Gastrocnemius medialis (tissue), 4 donors: ENCODE measurements at regions not wholly inside any gene's neighbourhood (a gene's known extent, or its start where the extent isn't known, plus 50 kb on each side); places are given as distances from the start of the nearest gene placed in this dataset.

ENCODE experiments used
- ATAC-seq, 2 donors: fragments of 150-250 bp; one replicate each; pipeline ENCODE4 v1.9.1; 2016
- DNase-seq, 2 donors: peaks; one replicate each; pipeline ENCODE4 v3.0.0-alpha.2; 2019
- H3K27ac ChIP-seq, 4 donors: fragments of 200-600 bp; sonication (generic); 1 replicate in 1 of 4; 2 replicates in 3 of 4; pipeline ENCODE4 v1.5.1; 2016 to 2018; ENCODE audit warnings: mild to moderate bottlenecking in 2 of 4, moderate library complexity in 1 of 4
- H3K27me3 ChIP-seq, 3 donors: fragments of 200-600 bp; sonication (generic) in 2 of 3; 1 replicate in 1 of 3; 2 replicates in 2 of 3; pipeline versions ENCODE4 v1.5.1 to v1.6.0; 2016 to 2019; ENCODE audit warnings: mild to moderate bottlenecking in 1 of 3, moderate library complexity in 1 of 3
- H3K36me3 ChIP-seq, 2 donors: fragments of 200-600 bp; sonication (generic) in 1 of 2; one replicate each; pipeline ENCODE4 v1.5.1; 2017 to 2018
- H3K4me1 ChIP-seq, 2 donors: fragments of 200-600 bp; sonication (generic) in 1 of 2; one replicate each; pipeline ENCODE4 v1.5.1; 2016 to 2017; ENCODE audit warnings: mild to moderate bottlenecking in 2 of 2
- H3K4me3 ChIP-seq, 4 donors: fragments of 200-600 bp; sonication (generic) in 3 of 4; 1 replicate in 1 of 4; 2 replicates in 3 of 4; pipeline ENCODE4 v1.5.1; 2016 to 2019; ENCODE audit warnings: mild to moderate bottlenecking in 2 of 4
- H3K9me3 ChIP-seq, 3 donors: fragments of 200-600 bp; sonication (generic) in 2 of 3; 1 replicate in 1 of 3; 2 replicates in 2 of 3; pipeline ENCODE4 v1.5.1; 2016 to 2019
- POLR2A ChIP-seq, 2 donors: fragments of 450-650 bp; IDR thresholded peaks; one replicate each; pipeline ENCODE4 v1.6.1; 2017; ENCODE audit warnings: antibody characterized with exemption in 2 of 2, mild to moderate bottlenecking in 2 of 2, moderate library complexity in 2 of 2
- in situ Hi-C, 4 donors: fragments of 200-750 bp; cut with MboI; loops; one replicate each; pipeline versions ENCODE4 v1.15.0 to v1.8.0; 2017; ENCODE audit warnings: low sequenced_read_pairs in 4 of 4
- intact Hi-C: fragments of 100-400 bp; cut with DNase I; formaldehyde crosslinking; loops from one replicate; pipeline ENCODE4 v1.15.1; 2023; ENCODE audit warnings: low total_unique reads
- TF ChIP-seq, protein P1 (sequence below), 5 experiments: fragments of 450-650 bp in 3 of 5; fragments of 200-600 bp in 2 of 5; sonication (generic) in 2 of 5; IDR thresholded peaks in 4 of 5; conservative IDR thresholded peaks in 1 of 5; 1 replicate in 4 of 5; 2 replicates in 1 of 5; pipeline ENCODE4 v1.5.1; 2016 to 2019; ENCODE audit warnings: antibody characterized with exemption in 5 of 5, mild to moderate bottlenecking in 3 of 5, moderate library complexity in 3 of 5

DNA sequence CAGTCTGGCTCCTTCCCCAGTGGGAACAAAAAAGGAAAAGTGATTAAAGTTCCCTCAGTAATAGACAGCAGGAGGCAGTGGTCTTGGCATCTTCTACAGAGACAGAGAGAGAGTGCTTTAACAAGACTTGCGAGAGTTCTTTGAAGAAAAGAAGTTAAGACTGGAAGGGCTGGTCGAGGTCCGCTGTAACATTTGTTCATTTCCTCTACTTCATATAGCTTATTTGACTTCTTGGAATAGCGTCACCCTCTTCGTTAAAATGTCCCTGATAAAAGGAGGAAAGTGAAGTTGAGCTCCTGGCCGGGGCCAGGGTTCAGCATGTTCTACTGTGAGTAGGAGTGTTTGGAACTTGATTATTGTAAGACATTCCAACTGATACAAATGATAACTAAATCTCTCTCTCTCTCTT, 179.8 kb downstream of the SLIT2 start:
- in situ Hi-C loops (no loop called here), intact Hi-C loops (no loop called here)
- no peaks in the 10 kb centered on the region for H3K4me1 ChIP-seq
- H3K27me3 ChIP-seq: no peaks in the 10 kb centered on the region
- DNase-seq: no peak
- no peak for ATAC-seq
- H3K4me3 ChIP-seq: no peak overlapping the region
- H3K27ac ChIP-seq: no peak overlapping the region
- no peaks in the 10 kb centered on the region for H3K36me3 ChIP-seq
- TF ChIP-seq, protein P1, sequence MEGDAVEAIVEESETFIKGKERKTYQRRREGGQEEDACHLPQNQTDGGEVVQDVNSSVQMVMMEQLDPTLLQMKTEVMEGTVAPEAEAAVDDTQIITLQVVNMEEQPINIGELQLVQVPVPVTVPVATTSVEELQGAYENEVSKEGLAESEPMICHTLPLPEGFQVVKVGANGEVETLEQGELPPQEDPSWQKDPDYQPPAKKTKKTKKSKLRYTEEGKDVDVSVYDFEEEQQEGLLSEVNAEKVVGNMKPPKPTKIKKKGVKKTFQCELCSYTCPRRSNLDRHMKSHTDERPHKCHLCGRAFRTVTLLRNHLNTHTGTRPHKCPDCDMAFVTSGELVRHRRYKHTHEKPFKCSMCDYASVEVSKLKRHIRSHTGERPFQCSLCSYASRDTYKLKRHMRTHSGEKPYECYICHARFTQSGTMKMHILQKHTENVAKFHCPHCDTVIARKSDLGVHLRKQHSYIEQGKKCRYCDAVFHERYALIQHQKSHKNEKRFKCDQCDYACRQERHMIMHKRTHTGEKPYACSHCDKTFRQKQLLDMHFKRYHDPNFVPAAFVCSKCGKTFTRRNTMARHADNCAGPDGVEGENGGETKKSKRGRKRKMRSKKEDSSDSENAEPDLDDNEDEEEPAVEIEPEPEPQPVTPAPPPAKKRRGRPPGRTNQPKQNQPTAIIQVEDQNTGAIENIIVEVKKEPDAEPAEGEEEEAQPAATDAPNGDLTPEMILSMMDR (IDR thresholded peaks at IDR 0.05 in 4 of 5, conservative IDR thresholded peaks at IDR 0.05 in 1 of 5): no peak
- TF ChIP-seq POLR2A (IDR thresholded peaks at IDR 0.05): no peak
- H3K9me3 ChIP-seq: no peaks in the 10 kb centered on the region

DNA sequence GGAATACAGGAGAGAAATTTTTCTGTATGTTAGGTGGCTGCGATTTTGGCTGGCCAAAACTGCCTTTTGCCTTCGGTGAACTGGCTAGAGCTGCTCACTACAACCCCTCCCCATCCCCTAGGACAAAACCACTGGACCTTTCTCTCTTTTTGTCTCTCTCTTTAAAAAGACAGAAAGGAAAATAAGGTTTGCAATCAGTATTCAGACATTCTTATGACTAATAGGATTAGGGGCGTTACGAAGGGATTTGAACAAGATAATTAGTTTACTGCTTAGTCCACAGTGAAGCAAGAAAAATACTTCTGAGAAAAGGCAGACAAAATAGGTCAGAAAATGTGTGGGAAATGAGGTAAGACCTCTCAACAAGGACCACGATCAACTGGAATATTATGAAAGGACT, 180.4 kb downstream of the SLIT2 start:
- ATAC-seq (no peak), DNase-seq (no peak)
- Histone ChIP-seq H3K36me3 (no peaks in the 10 kb centered on the region), H3K9me3 (no peaks in the 10 kb centered on the region), H3K4me3 (no peak overlapping the region), H3K27me3 (no peaks in the 10 kb centered on the region), H3K27ac (no peak overlapping the region), H3K4me1 (no peaks in the 10 kb centered on the region)
- TF ChIP-seq, protein P1 (IDR thresholded peaks at IDR 0.05 in 4 of 5, conservative IDR thresholded peaks at IDR 0.05 in 1 of 5): no peak
- no peak for TF ChIP-seq POLR2A (IDR thresholded peaks at IDR 0.05)
- in situ Hi-C loops: no loop called here
- intact Hi-C loops: no loop called here

DNA sequence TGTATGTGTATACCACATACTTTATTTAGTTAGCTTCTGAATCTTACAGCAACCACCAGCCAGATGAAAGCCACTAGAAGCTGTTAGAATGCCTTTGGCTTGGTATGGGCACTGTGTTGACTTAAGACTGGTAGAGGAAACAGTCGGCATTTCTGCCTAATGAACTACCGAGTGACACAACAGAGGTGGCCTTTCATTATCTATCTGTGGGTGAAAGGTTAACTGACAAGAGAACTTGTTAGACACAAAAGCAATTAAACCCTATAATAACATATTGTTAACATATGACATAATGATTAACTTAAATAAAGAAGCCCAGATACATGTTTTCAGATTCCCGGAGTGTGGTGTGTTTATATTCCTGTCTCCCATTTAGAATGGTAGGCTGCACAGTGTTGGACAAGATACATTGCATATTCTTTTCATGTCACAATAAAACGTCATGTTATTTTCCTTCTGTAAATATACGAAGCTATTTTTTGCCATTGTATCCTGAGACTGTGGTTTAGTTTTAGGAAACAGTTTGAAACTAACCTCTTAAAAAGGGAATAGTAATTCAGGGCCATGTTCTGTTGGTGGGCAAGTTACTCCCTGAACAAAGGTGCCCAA, 181.5 kb downstream of the SLIT2 start:
- in situ Hi-C loops: no loop called here
- no peak for TF ChIP-seq POLR2A (IDR thresholded peaks at IDR 0.05)
- TF ChIP-seq, protein P1 (IDR thresholded peaks at IDR 0.05 in 4 of 5, conservative IDR thresholded peaks at IDR 0.05 in 1 of 5): no peak
- Histone ChIP-seq H3K4me3 (no peak overlapping the region), H3K9me3 (no peaks in the 10 kb centered on the region), H3K36me3 (no peaks in the 10 kb centered on the region), H3K4me1 (no peaks in the 10 kb centered on the region), H3K27ac (no peak overlapping the region), H3K27me3 (no peaks in the 10 kb centered on the region)
- ATAC-seq (no peak), DNase-seq (no peak)
- intact Hi-C loops: no loop called here

DNA sequence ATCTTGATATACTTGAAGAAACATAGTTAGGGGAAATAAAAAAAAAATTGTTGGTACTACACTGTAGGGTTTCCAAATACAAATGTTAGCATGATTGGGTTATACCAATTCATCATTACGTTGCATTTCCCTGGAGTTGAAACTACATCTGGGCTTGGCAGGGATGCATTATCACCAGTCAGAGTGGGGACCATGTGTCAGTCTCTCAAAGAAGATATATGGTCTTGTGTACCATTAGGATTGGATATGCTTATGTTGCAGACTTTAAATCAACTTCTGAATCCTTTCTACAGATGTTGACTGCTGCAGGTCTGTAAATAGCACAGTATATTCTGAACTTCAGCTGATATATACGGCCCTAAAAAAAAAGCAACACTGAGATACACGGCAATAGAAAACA, 188.5 kb downstream of the SLIT2 start:
- no peaks in the 10 kb centered on the region for H3K36me3 ChIP-seq
- intact Hi-C loops: no loop called here
- DNase-seq (no peak), ATAC-seq (no peak)
- no peak overlapping the region for H3K4me3 ChIP-seq
- in situ Hi-C loops: no loop called here
- no peak overlapping the region for H3K27ac ChIP-seq
- no peaks in the 10 kb centered on the region for H3K27me3 ChIP-seq
- H3K9me3 ChIP-seq: no peaks in the 10 kb centered on the region
- TF ChIP-seq, protein P1 (IDR thresholded peaks at IDR 0.05 in 4 of 5, conservative IDR thresholded peaks at IDR 0.05 in 1 of 5): no peak
- no peaks in the 10 kb centered on the region for H3K4me1 ChIP-seq
